Lung microvascular endothelial cell (primary cell): ENCODE measurements at regions not wholly inside any gene's neighbourhood (a gene's known extent, or its start where the extent isn't known, plus 50 kb on each side); places are given as distances from the start of the nearest gene placed in this dataset.
"Not testable (repeated sequence)": the region's sequence is repeated elsewhere in the genome, so short reads cannot be mapped to it uniquely, and the experiment has no call there.

Experiments used
- DNase-seq, 2 donors: peaks; one replicate each; pipeline versions ENCODE4 v3.0.0 to v3.0.0-alpha.2; 2010; ENCODE audit warnings: low read depth in 2 of 2

DNA sequence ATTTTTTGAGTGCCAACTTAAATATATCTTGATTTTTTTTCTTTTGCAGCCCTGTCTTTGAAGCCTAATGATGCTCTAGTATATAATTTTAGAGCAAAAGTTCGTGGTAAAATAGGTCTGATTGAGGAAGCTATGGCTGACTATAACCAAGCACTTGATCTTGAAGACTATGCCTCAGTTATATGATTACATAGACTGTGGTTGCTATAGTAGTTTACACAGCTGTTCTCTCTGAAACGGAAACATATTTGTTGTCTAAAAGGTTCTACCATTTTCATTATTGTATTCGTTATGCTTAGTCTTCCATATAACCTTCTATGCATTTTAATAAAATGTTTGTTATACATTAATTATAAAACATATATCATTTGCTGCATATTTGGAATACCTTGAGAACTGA is 246.7 kb downstream of the TTC6 start:
- no peak for DNase-seq

DNA sequence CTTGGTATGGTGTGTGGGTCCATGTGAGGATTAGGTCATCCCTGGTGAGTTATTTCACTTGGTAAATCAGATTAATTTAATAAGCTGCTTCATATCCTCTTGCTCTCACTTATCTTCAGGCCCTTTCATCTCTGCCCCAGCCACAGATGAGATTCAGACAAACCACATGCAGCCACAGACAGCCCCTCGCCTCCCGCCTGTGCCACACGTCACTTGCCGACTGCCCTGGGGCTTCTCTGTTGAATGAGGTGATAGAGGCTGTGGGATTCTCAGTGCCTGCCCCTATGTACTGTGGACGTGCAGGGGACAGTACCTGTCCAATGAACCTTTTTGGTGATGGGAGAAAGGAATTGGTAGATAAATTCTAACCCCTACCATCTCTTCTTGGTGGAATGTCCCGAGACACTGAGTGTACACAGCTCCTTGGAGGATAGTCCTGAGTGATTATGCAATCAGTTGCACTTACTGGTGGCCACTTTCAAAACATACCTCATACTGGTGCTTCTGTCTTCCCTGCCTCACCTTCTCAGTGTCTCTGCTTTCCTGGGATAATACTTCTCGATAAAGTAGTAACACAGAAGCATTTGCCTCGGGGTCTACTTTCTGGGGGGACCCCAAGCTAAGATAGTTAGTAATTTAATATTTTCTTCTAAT is 248.7 kb downstream of the TTC6 start:
- DNase-seq, result no peak

DNA sequence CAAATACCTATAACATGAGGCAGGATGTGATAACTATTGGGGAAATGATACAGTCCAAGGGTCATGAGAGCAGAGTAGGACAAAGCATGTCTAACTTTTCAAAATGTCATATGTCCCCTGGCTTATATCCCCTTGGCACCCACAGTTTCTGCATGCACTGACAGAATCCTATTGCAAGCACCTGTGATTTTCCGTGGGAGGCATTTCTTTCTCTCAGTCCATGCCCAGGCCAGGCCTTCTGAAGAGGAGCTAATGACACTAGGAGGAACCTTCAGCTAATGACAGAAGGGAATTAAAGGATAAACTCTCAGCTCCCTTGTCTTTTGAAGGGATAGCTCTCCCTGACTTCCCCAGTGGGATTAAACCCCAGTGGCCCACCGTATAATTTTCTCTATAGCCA is 249.2 kb downstream of the TTC6 start:
- no peak for DNase-seq

DNA sequence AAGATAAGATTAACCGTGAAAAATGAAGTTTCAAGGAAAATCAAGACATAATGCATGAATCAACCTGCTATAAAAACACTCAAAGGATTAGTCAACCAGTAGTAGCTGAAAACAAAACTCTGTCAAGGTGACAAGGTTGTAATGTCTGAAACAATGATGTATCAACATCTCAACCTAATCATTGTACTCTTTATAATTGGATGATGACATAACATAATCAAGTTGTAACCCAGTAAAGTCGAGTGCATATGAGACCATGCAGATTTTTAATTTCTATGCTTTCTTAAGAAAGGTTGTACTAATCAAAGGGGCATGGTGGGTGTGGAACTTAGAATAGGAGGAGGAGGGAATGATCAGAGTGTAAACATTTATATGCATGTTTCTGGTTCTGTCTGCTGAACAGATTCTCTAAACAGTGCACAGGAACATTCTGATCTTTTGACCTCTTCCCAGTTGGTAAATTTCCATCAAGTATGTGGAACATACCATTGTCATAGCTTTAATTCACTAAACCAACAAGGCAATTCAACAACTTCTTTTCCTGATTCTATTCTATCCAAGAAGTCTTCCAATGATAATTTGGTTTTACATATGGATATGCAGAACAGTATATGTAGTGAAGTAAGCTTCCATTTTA is 253.7 kb downstream of the TTC6 start:
- DNase-seq, result no peak

DNA sequence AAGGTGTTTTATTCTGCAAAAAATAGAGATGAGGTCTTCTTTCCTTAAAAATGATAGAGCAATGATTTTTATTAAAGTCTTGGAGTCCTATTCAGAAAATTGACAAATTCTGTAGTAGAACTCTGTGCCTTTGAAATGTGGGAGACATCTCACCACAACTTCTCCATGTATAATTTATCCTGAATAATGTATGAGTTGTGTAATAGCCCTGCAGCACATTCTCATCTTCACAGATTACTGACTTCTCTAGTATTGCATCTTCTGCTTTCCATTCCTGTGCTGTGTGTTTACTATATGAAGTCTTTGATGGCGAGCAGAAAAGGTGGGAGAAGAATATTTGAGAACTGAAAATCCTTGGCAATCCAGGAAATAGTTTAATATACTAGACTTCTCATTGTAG is 255.6 kb downstream of the TTC6 start:
- no peak for DNase-seq

DNA sequence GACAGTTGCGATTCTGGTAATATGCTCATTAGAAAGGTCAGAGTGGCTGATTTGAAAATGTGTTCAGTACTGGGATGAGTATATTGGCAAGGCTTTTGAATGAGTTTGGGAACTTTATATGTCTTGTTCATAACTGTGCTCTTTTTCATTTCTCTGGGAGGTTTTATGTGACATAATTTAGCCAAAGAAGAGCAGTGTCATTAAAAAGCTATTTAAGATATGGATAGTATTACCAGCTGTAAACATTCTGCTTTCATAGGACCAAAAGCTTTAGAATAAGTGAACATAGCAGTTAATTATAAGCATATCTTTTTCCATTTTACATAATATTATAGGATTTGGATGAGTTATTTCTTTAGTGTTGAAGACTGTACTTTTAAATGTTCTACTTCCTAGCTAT is 260.4 kb downstream of the TTC6 start:
- no peak for DNase-seq

DNA sequence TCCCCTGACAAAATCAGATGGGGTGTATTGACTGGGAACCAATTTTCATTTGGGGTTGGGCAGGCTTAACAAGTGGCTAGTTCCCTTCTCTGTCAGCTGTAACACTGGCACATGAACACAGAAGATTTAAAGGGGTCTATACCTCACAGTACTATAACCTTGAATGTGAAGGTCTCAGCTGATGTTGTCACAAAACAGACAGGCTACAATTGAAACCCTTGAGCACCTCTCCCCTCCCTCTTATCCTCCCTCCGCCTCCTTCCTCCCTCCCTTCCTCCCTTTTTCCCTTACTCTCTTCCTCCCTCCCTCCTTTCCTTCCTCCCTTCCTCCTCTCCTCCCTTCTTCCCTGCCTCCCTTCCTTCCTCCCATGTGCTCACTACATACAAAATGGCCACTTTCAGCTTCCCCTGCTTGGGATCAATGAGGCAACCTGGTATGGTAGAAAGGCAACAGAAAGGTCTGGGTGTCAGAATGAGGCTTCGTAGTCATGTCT is 262.4 kb downstream of the TTC6 start:
- no peak for DNase-seq

DNA sequence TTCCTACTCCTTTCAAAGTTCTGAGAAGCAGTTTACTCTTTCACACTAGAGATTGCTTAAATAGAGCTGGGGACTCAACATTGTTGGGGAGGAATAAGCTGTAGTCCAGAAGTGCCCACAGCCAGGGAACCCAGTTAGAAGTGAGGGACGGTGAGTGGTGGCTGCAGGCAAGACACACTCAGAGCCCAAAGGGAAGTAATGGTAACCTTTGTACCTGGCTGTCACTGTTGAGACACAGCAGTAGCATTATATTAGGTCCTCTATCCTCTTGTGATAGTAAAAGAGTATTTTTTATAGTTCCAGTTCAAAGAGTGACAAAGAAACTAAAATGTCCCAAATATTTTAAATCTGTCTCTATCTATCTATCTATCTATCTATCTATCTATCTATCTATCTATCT is 263.3 kb downstream of the TTC6 start:
- DNase-seq, result no peak

DNA sequence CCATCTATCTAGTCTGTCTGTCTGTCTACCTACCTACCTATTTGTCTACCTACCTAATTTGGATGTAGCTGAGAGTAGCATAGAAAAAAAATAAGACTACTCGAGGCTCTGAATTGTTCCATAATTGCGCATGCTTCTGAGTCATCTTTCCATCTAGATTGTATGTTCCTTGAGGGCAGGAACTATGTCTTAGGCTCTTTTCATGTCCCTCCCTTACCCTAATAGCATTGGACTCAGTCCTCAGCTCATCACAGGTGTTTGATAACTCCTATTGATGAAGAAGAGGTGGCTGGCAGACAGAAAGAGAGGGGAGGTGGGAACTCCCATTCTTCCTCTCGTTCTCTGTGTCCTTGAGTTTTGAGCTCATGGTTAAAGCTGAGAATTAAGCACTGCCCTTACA is 263.7 kb downstream of the TTC6 start:
- no peak for DNase-seq

DNA sequence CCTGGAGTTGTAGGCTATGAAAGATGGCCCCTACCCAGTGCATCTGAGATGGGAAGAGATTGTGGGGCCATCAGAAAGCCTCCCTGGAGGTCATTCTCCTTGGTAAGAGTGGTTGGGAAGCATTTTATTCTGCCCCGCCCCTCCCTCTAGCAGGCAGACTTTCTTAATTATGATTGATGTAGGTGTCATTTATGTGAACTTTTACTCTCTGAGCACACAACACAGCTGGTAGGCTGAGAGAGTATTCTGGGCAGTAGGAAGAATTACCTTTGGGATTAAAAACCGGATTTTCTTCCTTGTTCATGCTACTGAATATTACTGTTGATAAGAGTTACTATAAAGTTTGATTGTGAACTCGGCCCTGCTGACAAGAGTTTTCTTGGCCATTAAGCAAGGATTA is 266.8 kb downstream of the TTC6 start:
- no peak for DNase-seq

DNA sequence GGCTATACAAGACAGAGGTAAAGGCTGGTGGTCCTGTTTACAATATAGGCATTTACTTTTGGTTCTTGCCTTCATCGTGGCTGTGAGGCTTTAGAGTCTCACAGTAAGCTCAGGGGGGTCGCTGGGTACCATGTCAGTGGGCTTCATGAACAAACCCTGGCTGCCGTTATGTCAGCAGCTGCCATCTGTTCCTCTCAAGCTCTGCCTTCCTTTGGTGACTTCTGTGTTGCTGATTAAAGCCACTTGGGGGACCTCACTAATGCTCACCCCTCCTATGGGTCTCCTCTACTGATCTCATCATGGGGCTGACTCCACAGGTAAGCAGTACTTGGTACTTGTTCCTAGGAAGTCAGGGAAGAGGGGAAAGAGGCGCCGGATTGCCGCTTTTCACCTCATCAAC is 268.7 kb downstream of the TTC6 start:
- no peak for DNase-seq

DNA sequence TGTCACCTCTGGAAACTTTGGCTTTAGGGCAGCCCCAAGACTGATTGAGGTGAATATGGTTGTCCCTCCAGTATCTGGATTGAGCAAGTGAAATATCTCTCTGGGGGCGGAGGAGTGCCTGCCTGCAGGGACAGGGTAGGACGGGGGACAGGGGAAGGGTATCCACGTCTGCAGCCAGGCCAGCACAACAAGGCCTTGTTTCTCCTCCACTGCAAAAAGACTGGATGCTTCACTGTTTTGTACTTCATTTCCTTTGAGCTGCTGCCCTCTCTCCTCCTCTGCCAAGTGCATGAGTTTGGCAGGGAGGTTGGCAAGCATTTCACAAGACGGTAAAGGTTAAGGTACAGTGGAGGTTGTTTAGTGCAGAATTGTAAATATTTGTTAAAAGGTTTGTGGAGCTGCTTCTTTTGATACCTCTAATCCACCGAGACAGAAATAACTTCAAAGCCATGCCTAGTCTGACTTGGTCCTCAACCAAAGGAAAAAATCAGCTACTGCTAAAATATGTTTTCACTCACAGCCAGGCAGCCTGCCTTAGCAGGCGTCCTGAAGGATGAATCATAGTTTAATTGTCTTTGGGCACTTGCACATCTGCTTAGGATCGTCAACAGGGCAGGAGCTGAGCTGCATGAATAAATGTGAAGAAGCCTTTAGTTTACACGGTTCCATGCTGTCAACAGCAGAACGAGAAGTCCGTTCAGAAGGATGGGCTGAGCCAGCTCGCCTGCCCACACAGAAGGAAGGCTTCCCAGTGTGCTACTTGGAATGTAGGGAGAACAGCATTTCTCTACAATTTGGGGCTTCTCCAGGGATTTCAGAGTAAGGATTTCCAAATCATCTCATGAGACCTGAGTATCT is 269.7 kb downstream of the TTC6 start:
- DNase-seq, result no peak

DNA sequence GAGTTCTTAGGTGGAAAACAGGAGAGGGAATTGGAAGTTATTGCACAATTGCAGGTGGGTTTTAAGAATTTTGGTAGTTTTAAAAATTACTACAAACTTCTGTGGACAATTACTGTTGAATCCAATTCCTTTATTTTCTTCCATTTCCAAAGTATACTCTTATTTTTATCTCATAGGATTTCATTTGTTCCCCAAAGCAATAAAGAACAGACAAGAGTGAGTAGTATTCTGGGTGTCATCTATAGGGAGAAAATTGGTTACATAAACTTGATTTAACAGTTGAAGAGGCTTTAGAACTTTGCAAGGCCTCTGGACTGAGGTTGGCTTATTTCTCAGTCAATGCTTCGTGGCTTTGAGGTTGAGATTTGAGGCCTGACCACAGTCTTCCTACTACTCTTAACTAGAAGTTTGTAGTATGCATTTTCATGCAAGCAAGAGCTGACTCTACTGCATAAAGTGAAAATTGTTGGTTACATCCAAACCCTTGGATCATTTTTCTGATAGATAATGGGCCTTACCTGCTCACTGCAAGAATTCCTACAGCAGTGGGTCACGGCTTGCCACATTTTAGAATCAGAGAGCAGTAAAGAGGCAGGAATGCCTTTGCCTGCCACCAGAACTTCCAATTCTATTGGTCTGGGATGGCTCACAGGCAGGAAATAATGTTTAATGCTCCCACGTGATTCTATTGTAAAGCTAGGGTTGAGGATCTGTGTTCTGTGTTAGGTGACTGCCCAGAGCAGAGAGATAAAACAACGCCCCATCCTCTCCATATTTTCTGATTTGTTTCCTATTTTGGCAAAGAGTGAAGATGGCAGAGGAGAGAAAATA is 270.5 kb downstream of the TTC6 start:
- DNase-seq, result no peak

DNA sequence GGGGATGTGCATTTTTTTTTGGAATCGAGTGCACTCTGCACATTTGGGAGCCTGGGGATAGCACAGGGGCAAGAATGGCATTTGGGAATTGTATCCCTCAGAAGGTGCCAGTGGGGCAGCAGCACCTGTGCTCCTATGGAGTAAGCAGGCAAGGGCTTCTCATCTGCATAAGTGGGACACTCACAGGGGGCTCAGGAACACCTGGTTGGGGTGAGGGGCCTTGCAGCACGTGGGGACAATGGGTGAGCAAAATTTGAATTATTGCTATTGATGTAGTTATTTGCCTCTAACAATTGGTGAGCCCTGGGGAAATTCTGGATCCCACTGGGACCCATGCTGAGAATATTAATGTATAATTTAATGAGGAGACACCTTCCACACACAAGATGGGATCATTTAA is 274.2 kb downstream of the TTC6 start:
- no peak for DNase-seq

DNA sequence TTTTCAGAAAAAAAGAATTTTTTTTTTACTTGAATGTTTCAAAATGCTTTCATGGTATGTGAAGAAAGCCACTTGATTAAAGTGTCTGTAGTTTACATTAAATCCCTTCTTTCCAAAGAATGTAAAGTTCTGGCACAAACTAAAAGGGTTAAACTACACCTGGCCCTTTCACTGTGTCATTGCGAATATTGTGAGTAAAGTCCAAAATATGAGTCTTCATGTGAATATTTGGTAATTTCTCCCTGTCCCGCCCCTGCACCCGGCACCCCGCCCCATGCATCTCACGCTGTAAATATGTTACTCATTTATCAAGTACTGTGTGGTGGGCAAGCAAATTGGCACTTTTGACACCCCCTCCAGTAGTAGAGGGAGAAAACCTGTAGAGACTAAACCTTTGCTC is 274.7 kb downstream of the TTC6 start:
- no peak for DNase-seq

DNA sequence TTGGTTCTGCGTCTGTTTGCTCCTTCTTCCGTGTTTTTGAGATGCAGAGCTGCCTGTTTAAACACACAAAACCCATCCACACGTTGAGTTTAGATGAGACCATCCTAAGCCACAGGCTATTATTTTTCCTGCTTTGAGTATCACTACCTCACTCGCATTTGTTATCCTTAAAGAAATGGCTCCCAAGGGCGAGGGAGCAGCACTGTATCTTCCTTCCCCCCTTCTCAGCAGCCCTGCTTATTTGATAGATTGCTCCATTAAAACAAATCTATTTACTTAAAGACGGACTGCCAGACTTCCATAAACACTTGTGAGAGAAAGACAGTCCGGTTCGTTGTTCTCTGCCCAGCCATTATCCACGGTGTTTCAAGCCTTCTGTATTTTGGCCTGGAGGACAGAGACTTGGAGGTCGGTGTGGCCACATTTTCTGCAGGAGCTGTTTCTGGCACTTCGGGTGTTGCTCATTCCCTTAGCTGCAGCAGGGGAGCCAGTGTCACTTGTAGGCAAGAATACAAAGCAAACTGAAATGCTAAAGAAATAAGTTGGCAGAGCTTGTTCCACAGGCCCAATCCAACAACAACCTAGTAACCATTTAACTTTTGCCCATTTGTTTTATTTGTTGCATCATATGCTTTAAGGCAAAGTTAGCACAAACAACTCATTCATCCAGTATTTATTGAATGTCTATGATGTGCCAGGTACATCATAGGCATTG is 275.4 kb downstream of the TTC6 start:
- no peak for DNase-seq

DNA sequence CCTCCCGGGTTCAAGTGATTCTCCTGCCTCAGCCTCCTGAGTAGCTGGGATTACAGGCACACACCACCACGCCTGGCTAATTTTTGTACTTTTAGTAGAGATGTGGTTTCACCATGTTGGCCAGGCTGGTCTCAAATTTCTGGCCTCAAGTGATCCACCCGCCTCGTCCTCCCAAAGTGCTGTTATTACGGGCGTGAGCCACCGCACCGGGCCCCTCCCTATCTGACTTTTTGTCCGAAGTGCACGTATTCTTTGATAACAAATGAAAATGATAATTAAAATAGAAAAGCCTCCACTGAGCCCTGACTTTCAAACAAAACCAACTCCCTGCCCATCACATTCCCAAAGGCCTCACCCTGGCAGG is 278.6 kb downstream of the TTC6 start:
- not testable (repeated sequence) for DNase-seq

DNA sequence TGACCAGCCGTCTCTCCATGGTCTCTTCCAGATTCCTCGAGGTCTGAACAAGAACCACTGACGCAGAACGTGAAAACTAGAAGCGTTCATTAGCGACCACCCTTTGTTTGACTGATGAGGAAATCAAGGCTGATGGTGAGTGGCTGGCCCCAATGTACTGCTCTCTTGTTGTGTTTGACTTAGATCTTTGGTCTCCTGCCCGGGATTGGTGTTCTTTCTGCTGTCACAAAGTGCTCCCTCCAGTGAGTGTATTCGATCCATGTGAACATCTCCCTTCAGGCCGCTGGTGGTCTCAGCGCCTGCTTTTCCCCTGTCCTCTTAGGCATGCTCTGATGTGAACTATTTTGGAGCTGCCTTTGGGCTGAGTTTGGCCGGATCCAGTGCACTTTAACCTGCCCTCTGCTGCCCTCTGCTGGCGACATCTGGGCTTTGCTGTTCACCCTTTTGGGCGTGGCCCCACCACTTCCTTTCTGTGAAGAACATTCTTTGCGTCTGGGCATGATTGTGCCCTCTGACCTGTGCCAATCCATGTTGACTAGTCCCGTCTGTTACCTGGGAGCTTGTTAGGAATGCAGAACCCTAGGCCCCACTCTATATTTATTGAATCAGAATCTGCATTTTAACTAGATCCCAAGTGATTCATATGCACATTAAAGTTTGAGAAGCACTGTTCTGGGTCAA is 279.1 kb downstream of the TTC6 start:
- DNase-seq, result peak; percentile 59 to 66

DNA sequence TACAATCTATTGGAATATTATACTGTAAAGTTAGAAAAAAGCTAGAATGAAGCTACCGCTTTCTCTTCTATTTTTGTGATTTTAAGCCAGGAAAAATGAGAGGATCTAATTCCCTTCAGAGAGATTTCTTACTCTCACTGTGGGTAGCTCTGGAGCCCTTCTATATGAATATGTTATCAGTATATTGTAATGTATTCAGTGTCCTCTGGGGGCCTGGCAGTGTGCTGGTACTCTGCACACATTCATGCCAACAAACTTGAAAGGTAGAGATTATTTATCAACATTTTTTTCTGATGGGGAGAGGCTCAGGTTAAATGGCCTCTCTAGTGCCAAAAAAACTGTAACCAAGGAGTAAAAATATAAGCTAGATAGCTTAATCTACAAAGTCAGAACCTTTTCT is 292.8 kb downstream of the TTC6 start:
- no peak for DNase-seq

DNA sequence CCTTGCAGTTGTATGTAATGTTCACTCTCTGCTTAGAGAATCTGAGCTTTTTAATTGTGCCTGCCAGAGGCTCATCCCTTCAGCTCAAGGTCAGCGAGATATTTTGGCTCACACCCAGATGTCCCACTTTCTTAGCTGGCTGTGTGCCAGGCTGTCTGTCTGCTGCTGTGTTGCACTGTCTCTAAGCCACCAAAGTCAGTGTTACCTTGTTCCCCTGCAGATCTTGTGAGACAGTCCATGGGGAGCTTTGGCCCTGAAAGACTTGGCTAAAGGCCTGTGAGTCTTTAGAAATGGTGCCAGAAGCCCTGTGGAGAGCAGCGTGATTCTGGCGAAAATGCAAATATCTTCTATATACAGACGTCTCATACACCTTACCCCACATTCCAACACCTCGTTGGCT is 293.7 kb downstream of the TTC6 start:
- DNase-seq, result no peak

DNA sequence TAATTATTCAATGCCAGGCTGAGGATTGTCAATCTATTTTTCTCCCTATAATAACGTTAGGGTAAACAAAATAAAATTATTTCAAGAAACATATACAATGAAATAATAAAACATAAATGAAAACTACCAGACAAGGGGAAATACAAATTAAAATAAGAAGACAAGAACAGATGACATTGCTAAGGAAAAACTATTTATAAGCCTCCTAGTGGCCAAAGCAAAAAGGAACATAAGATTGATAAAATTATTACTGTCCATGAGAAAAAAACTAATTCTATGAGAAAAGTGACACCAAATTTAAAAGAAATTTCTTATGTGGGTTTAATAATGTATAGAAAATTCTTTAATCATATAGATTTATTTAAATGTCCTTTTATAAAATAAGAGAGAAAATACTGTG is 294.7 kb downstream of the TTC6 start:
- DNase-seq, result no peak
